Body of pancreas (tissue), 4 donors: ENCODE measurements at regions not wholly inside any gene's neighbourhood (a gene's known extent, or its start where the extent isn't known, plus 50 kb on each side); places are given as distances from the start of the nearest gene placed in this dataset.

Experiments used
- POLR2A ChIP-seq, 3 donors: fragments of 450-650 bp; IDR thresholded peaks; one replicate each; pipeline ENCODE4 v1.6.1; 2016; ENCODE audit warnings: antibody characterized with exemption in 3 of 3, mild to moderate bottlenecking in 2 of 3
- TF ChIP-seq, protein P1 (sequence below), 7 experiments: fragments of 450-650 bp in 4 of 7; fragments of 200-600 bp in 3 of 7; sonication (generic) in 3 of 7; IDR thresholded peaks; one replicate each; pipeline ENCODE4 v1.5.1; 2016 to 2019; ENCODE audit warnings: antibody characterized with exemption in 7 of 7

DNA sequence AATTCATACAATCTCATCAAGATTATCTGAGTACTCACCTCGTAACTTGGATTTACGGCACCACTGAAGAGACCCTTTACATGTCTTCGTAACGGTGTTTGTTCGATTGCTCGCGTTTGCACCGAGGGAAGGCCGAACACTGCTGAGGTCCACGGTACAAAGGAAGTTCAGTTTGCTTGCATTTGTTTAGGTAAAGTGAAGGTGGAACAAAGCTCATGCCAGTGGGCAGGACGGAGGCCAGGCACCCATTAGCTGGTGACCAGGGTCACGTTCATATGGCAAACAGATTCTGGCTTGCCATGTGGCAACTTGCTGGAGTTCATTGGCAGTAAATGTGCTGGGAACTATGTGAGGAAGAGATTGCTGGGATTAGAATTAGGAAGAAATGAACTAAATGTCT, 164.8 kb downstream of the MACROH2A1 start:
- TF ChIP-seq, protein P1, sequence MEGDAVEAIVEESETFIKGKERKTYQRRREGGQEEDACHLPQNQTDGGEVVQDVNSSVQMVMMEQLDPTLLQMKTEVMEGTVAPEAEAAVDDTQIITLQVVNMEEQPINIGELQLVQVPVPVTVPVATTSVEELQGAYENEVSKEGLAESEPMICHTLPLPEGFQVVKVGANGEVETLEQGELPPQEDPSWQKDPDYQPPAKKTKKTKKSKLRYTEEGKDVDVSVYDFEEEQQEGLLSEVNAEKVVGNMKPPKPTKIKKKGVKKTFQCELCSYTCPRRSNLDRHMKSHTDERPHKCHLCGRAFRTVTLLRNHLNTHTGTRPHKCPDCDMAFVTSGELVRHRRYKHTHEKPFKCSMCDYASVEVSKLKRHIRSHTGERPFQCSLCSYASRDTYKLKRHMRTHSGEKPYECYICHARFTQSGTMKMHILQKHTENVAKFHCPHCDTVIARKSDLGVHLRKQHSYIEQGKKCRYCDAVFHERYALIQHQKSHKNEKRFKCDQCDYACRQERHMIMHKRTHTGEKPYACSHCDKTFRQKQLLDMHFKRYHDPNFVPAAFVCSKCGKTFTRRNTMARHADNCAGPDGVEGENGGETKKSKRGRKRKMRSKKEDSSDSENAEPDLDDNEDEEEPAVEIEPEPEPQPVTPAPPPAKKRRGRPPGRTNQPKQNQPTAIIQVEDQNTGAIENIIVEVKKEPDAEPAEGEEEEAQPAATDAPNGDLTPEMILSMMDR (IDR thresholded peaks at IDR 0.05), result no peak
- no peak for TF ChIP-seq POLR2A (IDR thresholded peaks at IDR 0.05)
